GM21367 (cell line): ENCODE measurements at regions not wholly inside any gene's neighbourhood (a gene's known extent, or its start where the extent isn't known, plus 50 kb on each side); places are given as distances from the start of the nearest gene placed in this dataset.

Experiments used
- ATAC-seq: cut with Tn5 transposase; IDR thresholded peaks from one replicate; pipeline ENCODE4 v1.9.1; 2021; ENCODE audit not compliant: unreplicated experiment

DNA sequence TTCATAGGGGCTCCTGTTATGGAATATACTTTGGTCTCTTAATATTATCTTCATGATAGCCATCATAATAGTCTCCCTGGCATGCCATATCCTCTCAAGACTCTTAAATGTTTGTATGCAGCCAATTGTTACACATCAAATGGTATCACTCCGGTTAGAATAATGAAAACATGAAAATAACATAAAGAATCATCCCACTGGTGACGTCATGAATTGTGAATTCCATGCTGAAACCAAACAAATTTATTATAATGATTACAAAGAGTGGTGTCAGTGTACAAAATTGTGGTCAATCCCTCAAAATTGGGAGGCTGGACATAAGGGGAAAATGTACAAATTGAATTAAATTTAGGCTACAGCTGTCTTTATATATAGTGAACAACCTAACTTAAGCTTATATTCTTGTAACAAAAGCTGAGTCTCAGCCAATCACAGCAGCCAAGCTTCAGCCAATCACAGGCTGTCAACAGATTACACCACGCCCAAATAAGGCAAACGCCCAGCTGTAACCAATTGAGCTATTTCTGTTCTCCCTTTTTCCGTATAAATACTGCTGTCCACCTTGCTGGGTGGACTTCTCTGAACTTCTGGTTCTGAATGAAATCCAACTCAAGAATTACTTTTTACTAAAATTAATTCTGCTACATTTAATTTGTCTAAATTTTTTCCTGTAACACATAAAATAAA, 156.1 kb downstream of the CHD9NB start:
- ATAC-seq: no peak

DNA sequence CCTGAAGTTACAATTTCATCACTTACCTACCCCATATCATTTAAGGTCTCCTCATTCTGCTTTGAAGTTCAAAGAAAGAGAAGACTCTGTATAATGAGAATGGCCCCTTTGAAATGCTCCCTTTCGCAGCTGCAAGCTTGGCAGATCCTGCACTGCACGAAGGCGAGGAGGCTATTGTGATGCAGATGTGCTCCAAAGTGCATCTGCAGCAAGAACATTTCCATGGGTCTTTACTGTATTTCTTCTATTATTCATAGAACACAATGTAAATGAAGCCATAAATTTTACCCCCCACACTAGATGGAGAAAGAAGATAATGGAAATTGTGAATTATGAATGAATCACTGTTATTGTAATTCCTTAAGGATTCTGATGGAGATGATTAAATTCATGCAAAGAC, 178.7 kb downstream of the CHD9NB start:
- ATAC-seq: no peak

DNA sequence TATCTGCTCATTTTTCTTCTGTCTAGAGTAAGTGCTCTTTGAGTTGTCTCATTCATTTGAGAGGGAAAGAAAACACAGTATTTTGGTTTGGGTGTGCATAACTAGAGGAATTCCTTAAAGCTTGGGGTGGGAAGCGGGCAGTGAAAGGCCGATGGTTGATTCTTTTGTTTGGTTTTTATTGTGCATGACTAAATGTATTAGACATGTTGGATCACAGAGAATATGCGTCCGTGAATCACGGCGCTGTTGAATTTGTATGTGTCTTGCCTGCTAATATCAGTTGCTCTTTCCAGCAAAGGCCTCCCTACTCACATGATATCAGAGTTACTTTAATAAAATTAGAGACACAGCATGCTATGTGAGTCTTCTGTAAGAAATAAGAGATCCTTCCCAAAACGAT, 180.0 kb downstream of the CHD9NB start:
- no peak for ATAC-seq

DNA sequence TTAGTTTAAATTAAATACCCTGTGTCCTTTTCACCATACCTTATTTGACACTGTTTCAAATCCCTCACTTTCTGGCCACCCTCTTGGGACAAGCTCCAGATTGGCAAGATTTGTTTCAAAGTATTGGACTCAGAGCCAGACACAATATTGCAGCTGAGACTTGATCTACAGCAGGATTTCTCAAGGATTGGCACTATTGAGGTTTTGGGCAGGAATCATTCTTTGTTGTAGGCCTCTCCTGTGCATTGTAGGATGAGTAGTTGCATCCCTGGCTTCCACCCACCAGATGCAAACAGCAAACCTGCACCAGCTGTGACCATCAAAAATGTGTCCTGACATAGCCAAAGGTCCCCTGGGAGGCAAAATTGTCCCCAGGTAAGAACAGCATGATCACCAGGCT, 181.2 kb downstream of the CHD9NB start:
- no peak for ATAC-seq

DNA sequence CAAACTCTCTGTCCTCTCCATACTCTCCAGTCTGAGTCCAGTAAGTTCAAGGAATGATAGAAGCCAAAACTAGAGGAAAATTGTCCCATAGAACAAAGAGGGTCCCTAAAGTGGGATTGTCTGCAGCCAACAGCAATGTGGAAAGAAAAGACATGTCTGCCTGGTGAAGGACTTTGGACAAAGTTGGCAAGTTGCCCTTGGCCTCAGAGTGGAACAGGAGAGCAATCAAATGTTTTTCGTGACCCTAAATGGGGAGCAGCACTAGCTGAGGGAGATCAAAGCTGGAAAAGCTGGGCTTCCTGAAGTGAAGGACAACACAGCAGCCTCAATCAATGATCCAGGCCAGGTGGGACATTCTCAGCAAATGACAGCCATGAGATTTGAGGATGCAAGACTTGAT, 183.5 kb downstream of the CHD9NB start:
- ATAC-seq: no peak

DNA sequence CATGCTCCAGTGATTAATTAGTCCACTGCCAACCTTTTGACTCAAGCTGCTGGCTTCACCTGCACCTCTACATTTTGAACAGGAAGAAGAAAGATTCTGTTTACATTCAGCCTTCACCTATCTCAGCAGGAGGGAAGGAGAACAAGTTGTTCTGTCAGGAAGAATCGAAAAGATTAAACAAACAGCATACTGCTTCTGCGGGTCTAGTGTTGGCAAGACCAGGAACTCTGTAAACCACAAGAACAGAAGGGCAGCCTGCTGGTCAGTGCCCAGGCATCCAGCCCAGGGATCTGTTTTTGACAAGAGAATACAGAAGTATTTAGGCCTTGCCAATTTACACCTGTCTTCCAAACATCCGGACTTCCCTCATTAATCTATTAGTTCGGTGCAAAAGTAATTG, 189.7 kb downstream of the CHD9NB start:
- ATAC-seq: no peak

DNA sequence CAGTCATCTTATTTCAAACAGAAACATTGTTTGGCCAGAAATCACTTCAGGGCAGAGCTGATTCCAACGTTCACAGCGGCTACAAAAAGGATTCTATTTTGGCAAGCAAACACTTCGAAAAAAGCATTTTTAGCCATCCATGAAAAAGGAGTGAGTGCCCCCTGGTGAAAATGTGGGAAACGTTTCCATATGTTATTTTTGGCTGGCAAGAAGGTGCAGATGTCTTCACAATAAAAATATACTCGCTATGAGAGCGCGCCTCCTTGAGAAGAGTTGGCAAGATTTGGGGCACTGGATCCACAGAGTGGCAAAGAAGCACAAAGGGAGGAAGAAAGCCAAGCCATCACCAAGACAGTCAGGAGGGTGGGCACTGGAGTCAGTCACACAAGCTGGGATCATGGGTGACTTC, 191.1 kb downstream of the CHD9NB start:
- no peak for ATAC-seq

DNA sequence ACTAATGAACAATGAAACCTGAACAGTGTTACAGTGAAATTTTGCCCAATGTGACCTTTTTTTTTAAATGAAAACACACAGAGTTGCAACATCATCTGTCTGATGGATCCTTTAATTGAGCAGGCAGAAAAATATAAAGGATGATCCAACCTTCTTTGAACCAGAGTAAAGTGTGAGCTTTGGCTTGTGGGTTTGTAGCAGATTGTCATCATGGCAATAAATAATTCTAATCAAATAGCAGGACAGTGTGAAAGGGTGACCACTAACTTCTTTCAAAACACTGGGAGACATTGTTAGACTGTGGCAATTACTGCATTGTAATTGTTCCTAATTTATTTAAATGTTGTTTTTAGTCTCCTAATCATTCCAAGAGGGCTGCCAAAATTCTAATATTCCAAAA, 197.2 kb downstream of the CHD9NB start:
- no peak for ATAC-seq

DNA sequence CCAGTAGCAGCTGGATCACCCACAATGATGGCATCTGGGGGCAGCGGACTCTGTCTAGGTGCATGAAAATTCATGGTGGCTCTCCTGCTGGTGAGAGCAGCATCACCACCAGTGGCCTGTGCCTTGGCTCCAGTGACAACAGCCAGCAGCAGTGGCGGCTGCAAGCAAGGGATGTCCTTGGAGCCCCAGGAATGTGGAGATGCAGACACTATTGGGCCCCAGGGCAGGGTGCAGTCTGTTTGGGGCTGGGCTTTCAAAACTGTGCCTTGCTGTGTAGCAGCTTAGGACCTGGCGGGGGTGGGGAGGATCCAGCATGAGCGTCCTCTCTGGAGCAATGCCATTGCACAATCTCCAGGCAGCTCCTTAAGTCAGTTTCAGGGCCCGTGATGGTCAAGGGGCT, 199.7 kb downstream of the CHD9NB start:
- no peak for ATAC-seq

DNA sequence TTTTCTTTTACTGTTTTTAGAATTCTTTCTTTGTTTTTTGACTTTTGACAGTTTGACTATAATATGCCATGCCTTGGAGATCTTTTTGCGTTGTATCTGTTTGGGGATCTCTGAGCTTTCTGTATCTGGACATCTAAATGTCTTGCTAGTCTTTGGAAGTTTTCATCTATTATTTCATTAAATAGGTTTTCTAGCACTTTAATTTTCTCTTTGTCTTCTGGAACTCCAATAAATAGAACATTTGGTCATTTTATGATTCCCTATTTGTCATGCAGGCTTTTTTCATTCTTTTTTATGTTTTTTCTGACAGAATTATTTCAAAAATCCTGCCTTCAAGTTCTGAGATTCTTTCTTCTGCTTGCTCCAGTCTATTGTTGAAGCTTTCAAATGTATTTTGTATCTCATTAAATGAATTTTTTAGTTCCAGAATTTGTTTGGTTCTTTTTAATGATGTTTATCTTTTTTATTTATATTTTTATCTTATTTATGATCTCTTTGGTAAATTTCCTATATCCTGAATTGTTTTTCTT, 201.4 kb downstream of the CHD9NB start:
- ATAC-seq: no peak

DNA sequence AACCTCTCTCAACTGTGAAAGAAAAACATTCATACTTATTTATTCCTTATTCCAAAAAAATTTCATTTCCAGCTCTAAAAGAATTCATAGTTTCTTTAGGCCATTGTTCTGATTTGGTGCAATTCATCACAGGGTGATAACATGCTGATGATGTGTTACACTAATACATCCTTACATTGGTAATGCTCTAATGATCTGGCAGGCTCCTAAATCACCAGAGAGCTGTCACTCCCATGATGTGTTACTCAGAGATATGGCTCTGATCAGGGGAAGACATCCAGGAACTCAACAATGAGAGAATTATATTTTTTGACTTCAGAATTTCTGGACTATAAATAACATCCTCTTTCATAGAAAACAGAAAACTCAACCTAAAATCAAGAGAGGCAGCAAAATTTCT, 209.3 kb downstream of the CHD9NB start:
- no peak for ATAC-seq

DNA sequence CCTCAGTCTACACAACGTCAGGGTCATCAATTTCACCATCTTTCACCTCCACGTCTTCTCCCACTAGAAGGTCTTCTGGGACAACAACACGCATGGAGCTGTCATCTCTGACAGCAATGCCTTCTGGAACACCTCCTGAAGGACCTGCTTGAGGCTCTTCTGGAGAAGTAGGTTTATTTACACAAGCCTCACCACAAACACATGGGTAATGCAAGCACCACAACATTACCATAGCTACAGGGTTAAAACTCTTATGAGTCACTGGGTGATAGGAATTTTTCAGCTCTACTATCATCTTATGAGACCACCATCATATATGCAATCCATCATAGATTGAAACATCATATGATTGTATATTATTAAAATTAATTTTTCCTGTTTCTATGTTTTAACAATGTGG, 215.4 kb downstream of the CHD9NB start:
- no peak for ATAC-seq

DNA sequence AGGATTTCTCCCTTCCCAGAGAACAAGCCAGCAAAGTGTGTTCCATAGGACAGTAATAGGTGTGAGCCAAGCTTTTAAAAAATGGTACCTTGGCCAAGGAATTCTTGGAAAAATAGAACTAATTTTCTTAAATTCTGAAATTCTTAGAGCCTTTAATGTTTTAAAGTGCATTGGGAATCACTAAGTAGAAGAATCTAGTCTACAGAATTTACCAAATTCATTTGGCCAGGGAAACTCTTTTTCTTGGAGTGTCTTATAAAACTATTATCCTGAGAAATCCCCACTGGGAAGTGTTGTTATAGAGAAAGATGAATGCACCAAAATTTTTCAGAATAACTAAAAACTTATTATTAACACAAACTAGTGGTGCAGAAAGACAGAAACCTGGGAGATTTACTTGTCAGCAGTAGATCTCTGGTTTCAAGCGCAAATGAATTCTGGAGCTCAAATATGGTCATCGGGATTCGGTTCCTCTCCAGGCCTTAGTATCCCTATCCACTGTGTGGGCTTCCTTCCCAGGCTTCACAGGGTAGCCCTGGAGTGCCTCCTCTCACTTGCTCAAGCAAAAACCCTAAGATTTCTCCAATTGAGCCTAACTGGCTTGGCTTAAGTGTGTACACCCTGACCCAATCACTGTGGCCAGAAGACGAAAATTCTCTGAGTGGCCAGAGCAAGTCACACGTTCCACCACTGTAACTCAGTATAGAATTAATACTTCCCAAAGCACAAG, 217.8 kb downstream of the CHD9NB start:
- ATAC-seq: no peak

DNA sequence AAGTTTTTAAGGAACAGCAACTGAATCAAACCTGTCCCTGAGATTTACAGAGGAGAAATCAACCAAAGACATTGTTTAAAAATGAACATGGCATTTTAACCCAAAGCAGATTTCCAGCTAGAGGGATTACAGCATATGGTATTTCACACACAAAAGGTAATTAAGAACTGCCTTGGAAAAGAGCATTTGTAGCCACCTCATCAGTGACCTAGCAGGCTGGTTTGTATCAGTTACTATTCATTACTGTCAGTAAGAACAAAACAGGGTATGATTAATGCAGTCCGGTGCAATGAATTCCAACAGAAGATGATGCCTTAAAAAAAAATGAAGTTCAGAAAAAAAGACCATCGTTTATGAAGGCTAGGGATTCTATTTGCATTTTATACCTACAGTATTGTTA, 219.9 kb downstream of the CHD9NB start:
- no peak for ATAC-seq

DNA sequence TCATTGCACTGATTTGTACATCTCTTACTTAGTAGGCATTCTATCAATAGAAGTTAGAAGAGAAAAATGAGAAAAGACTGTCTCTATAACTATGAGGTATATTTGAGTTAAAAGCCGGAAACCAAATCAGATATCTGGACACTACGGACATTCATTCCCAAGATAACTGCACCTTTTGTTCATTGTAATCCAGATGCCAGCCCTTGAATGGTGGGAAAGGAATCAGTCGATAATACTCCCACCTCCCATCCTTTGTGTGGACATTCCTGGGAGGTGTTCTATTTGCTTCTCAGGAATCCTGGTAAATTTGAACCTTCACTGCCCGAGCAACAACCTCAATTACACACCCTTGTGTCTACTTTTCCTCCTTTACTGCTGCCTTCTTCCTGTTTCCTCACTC, 225.2 kb downstream of the CHD9NB start:
- ATAC-seq: no peak

DNA sequence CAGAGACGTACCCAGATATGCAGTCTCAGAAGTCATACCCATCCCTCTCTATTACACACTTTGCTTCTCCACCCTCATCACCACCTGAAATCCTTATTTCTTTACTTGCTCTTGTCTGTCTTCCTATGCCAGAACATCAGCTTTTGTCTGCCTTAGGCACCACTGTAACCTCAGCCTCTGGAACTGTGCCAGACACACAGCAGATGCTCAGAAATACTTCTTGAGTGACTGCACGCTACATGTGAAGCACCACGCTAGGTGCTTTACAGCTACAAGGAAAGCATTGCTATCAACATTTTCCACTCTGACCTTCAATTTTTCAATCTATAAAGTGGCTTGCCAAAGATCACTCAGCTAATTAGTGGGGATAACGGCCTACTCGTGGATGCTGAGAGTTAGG, 226.8 kb downstream of the CHD9NB start:
- ATAC-seq: no peak

DNA sequence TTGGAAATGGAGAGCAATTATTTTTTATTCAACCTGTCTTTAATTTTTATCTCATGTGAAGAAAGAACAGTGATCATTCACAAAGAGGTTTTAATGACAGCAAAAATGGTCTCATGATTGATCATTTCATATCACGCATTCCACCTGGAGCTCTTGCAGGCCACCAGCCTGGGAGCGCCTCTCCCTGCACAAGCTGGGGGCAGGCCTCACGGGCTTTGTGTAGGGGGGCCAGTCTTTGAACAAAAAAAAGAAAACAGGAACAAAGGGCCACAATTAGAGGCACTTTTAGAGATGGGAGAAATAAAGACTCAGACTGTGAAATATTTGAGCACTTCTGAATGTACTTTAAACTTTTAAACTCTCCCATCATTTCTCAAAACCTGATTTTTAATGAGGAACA, 232.9 kb downstream of the CHD9NB start:
- no peak for ATAC-seq

DNA sequence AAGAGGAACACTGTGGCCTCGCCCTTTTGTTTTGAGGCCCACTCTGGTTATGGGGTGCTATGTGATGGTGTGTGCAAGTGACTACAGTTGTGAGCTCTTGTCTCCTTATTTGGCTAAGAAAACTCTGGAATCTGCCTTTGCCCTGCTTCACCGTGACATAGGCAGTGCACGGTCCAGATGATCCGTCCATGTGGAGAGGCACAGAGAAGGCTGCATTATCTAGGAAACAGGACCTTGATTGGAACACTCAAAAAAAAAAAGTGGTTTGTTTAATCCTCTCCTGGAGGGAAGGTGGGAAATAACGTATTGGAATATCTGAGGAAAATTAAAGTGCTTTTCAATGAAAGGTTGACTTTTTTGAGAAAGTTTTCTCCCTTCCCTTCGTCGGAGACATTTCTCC, 233.3 kb downstream of the CHD9NB start:
- no peak for ATAC-seq

DNA sequence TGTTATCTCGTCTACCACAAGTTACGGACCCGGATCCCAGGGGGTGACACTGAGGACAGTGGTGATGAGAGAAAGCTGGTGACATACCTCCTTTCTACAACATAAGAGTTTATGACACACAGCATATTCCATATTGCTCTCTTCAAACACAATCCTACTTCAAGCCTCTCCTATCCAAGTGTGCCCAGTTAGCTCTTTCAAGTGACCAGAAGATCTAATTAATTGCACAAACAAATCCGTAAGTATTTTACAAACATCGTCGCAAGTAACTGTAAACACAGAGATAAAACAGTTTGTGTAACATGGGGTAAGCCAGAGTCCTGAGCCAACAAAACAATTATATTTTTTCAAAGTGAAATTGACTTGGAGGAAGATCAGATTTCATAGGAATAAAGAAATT, 235.0 kb downstream of the CHD9NB start:
- no peak for ATAC-seq

DNA sequence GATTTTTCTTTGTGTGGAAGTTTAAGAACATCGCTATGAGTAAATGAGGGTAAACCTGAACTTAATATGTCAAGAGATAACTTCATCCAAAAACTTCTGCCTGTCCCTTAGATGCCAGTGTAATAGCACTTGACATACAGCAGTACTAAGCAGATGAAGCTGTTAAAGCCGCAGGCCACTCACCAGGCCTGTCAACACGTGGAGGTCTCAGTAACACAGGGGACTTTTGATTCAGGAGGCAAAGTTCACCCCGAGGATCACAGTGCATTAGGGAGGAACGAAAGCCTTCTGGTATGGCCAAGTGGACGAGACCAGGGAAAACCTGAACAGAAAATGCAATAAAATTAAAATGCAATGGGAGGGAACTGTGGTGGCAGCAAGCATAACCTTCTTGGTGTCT, 235.7 kb downstream of the CHD9NB start:
- ATAC-seq: no peak

DNA sequence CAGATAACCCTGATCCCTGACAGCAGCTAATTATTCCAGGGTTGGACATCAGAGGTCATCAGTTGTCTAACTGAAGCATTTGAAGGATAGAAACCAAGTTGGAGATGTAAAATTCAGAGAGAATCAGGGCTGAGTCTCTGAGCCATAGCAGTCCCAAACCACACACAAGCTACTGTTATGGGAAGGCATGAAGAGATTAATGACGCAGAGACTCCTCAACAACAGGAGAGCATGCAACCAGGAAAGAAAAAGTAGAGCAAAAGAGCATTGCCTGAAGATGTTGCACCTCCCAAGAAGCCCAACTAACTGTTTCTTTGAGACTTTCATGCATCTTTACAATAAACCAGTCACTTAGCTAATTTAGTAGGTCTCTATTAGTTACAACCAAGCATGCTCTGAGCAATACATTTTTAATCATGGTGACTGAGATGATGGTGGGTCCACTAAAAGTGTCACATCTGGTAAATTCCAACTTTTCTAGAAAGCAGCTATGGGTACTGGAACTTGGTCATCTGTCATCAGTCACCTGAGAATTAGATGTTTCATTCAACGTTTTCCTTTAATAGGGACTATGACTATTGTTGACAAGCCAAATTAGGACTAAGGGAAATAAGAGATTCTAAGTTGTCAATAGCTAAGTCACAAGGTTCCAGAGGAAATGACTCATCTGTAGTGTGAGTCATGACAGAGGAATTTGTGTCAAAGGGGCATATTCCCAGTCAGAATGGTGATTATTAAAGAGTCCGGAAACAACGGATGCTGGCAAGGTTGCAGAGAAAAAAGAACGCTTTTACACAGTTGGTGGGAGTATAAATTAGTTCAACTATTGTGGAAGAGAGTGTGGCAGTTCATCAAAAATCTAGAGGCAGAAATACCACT, 239.8 kb downstream of the CHD9NB start:
- ATAC-seq: no peak
